ENCODE measurements at regions not wholly inside any gene's neighbourhood (a gene's known extent, or its start where the extent isn't known, plus 50 kb on each side); places are given as distances from the start of the nearest gene placed in this dataset.

- TF ChIP-seq EZH2 (IDR thresholded peaks at IDR 0.05; ENCODE audit: low read depth, unreplicated experiment) (no peak), POLR2AphosphoS5 (IDR thresholded peaks at IDR 0.05; ENCODE audit: low read depth) (no peak), ETS1 (IDR thresholded peaks at IDR 0.05) (no peak)
These were observed 120.6 kb downstream of the FCRL5 start (continued) for GRCh38 chr1:157431751-157432150.

DNA sequence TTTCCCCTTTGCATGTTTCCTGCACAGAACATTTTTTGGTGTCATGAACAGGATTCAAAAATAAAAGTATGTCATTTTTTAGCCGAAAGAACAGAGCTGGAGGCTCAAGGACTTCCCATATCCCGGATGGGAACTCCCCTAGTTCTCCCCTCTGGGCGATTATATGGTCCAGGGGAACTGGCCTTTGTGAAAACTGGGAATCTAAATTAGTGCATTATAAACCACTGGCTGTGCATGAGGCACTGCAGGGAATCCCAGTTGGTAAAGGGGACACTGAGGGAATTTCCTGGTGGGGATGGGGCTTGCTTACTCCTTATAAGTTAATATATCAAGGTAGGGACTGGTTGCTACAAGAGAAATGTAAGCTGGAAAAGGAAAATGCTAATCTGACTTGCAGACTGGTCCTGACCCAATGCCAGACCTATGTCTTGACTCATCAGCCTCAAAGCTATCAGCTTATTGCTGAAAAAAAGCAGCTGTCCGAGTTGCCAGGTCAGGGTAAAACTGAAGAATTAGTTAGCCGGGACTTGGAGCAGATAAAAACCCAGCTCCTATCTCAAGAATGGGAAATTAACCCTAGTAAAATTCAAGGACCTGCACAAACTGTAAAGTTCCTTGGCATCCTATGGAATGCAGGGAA is 122.6 kb downstream of the FCRL5 start:
- Histone ChIP-seq H2AFZ (no peak overlapping the region), H3K4me1 (ENCODE audit: insufficient read depth) (no peaks in the 10 kb centered on the region), H3K79me2 (replicated peaks; ENCODE audit: insufficient read depth) (no peaks in the 10 kb centered on the region), H3K27me3 (ENCODE audit: insufficient read depth) (no peaks in the 10 kb centered on the region), H4K20me1 (replicated peaks; ENCODE audit: insufficient read depth) (no peaks in the 10 kb centered on the region), H3K36me3 (ENCODE audit: insufficient read depth) (no peaks in the 10 kb centered on the region), H3K4me3 (no peak overlapping the region), H3F3A (replicated peaks; ENCODE audit: low read depth) (no peaks in the 10 kb centered on the region), H3K9me2 (ENCODE audit: insufficient read depth) (0 out of 2 replicates have a peak, but pooled peaks cover 2% of the 10 kb centered on the region), H3K4me2 (no peak overlapping the region), H3K27ac (ENCODE audit: low read depth) (no peak overlapping the region)
- Mint-ChIP-seq H3K27ac (no peak overlapping the region), H3K4me1 (no peaks in the 10 kb centered on the region), H3K4me3 (no peak overlapping the region), H3K36me3 (ENCODE audit: low read depth) (no peaks in the 10 kb centered on the region), H3K9me3 (peaks cover 3% of the 10 kb centered on the region; the same call in 1 of the 3 replicates), H3K27me3 (ENCODE audit: insufficient read depth, low read depth, poor library complexity) (peaks cover 3% of the 10 kb centered on the region)
- ATAC-seq (no peak), DNase-seq (ENCODE audit: low spot score) (no peak)
- TF ChIP-seq STAT1 (IDR thresholded peaks at IDR 0.05; ENCODE audit: unreplicated experiment) (no peak), ETS1 (IDR thresholded peaks at IDR 0.05) (no peak), NANOG (IDR thresholded peaks at IDR 0.05; ENCODE audit: borderline replicate concordance) (no peak), POLR2AphosphoS5 (IDR thresholded peaks at IDR 0.05; ENCODE audit: low read depth) (no peak), ZNF114 (CRISPR knock-in tag; IDR thresholded peaks at IDR 0.05) (no peak), CREB1 (CRISPR knock-in tag; IDR thresholded peaks at IDR 0.05; ENCODE audit: low read depth) (no peak), EZH2phosphoT487 (IDR thresholded peaks at IDR 0.05; ENCODE audit: unreplicated experiment) (no peak)
- TF ChIP-seq, protein P1, sequence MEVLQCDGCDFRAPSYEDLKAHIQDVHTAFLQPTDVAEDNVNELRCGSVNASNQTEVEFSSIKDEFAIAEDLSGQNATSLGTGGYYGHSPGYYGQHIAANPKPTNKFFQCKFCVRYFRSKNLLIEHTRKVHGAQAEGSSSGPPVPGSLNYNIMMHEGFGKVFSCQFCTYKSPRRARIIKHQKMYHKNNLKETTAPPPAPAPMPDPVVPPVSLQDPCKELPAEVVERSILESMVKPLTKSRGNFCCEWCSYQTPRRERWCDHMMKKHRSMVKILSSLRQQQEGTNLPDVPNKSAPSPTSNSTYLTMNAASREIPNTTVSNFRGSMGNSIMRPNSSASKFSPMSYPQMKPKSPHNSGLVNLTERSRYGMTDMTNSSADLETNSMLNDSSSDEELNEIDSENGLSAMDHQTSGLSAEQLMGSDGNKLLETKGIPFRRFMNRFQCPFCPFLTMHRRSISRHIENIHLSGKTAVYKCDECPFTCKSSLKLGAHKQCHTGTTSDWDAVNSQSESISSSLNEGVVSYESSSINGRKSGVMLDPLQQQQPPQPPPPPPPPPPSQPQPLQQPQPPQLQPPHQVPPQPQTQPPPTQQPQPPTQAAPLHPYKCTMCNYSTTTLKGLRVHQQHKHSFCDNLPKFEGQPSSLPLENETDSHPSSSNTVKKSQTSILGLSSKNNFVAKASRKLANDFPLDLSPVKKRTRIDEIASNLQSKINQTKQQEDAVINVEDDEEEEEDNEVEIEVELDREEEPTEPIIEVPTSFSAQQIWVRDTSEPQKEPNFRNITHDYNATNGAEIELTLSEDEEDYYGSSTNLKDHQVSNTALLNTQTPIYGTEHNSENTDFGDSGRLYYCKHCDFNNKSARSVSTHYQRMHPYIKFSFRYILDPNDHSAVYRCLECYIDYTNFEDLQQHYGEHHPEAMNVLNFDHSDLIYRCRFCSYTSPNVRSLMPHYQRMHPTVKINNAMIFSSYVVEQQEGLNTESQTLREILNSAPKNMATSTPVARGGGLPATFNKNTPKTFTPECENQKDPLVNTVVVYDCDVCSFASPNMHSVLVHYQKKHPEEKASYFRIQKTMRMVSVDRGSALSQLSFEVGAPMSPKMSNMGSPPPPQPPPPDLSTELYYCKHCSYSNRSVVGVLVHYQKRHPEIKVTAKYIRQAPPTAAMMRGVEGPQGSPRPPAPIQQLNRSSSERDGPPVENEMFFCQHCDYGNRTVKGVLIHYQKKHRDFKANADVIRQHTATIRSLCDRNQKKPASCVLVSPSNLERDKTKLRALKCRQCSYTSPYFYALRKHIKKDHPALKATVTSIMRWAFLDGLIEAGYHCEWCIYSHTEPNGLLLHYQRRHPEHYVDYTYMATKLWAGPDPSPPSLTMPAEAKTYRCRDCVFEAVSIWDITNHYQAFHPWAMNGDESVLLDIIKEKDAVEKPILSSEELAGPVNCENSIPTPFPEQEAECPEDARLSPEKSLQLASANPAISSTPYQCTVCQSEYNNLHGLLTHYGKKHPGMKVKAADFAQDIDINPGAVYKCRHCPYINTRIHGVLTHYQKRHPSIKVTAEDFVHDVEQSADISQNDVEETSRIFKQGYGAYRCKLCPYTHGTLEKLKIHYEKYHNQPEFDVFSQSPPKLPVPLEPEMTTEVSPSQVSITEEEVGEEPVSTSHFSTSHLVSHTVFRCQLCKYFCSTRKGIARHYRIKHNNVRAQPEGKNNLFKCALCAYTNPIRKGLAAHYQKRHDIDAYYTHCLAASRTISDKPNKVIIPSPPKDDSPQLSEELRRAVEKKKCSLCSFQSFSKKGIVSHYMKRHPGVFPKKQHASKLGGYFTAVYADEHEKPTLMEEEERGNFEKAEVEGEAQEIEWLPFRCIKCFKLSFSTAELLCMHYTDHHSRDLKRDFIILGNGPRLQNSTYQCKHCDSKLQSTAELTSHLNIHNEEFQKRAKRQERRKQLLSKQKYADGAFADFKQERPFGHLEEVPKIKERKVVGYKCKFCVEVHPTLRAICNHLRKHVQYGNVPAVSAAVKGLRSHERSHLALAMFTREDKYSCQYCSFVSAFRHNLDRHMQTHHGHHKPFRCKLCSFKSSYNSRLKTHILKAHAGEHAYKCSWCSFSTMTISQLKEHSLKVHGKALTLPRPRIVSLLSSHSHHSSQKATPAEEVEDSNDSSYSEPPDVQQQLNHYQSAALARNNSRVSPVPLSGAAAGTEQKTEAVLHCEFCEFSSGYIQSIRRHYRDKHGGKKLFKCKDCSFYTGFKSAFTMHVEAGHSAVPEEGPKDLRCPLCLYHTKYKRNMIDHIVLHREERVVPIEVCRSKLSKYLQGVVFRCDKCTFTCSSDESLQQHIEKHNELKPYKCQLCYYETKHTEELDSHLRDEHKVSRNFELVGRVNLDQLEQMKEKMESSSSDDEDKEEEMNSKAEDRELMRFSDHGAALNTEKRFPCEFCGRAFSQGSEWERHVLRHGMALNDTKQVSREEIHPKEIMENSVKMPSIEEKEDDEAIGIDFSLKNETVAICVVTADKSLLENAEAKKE (CRISPR knock-in tag; IDR thresholded peaks at IDR 0.05) = no peak
- TF ChIP-seq, protein P2, sequence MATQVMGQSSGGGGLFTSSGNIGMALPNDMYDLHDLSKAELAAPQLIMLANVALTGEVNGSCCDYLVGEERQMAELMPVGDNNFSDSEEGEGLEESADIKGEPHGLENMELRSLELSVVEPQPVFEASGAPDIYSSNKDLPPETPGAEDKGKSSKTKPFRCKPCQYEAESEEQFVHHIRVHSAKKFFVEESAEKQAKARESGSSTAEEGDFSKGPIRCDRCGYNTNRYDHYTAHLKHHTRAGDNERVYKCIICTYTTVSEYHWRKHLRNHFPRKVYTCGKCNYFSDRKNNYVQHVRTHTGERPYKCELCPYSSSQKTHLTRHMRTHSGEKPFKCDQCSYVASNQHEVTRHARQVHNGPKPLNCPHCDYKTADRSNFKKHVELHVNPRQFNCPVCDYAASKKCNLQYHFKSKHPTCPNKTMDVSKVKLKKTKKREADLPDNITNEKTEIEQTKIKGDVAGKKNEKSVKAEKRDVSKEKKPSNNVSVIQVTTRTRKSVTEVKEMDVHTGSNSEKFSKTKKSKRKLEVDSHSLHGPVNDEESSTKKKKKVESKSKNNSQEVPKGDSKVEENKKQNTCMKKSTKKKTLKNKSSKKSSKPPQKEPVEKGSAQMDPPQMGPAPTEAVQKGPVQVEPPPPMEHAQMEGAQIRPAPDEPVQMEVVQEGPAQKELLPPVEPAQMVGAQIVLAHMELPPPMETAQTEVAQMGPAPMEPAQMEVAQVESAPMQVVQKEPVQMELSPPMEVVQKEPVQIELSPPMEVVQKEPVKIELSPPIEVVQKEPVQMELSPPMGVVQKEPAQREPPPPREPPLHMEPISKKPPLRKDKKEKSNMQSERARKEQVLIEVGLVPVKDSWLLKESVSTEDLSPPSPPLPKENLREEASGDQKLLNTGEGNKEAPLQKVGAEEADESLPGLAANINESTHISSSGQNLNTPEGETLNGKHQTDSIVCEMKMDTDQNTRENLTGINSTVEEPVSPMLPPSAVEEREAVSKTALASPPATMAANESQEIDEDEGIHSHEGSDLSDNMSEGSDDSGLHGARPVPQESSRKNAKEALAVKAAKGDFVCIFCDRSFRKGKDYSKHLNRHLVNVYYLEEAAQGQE (IDR thresholded peaks at IDR 0.05; ENCODE audit: unreplicated experiment) = no peak
- TF ChIP-seq, protein P3, sequence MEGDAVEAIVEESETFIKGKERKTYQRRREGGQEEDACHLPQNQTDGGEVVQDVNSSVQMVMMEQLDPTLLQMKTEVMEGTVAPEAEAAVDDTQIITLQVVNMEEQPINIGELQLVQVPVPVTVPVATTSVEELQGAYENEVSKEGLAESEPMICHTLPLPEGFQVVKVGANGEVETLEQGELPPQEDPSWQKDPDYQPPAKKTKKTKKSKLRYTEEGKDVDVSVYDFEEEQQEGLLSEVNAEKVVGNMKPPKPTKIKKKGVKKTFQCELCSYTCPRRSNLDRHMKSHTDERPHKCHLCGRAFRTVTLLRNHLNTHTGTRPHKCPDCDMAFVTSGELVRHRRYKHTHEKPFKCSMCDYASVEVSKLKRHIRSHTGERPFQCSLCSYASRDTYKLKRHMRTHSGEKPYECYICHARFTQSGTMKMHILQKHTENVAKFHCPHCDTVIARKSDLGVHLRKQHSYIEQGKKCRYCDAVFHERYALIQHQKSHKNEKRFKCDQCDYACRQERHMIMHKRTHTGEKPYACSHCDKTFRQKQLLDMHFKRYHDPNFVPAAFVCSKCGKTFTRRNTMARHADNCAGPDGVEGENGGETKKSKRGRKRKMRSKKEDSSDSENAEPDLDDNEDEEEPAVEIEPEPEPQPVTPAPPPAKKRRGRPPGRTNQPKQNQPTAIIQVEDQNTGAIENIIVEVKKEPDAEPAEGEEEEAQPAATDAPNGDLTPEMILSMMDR (conservative IDR thresholded peaks at IDR 0.05; ENCODE audit: low read depth in 2 of 2) = no peak
